ENCODE measurements at regions not wholly inside any gene's neighbourhood (a gene's known extent, or its start where the extent isn't known, plus 50 kb on each side); places are given as distances from the start of the nearest gene placed in this dataset.

DNA sequence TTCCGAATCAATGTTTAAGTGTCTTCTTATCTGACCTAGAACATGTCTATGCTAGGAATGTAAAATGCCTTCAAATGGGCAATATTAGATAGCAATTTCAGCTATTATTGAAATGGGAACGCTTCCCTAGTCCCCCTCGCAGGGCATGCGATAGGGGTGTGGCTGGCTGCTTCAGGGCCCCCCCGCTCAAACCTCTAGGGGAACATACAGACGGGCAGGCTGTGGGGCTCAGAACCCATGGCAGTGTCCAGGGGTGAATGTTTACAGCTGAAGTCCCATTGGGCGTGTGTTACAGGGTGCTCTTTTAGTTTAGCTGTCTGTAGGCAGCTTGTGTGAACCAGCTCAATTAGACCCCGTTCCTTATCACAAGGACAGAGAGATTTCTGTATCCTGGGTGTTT is 315.9 kb downstream of the DSEL start:
- TF ChIP-seq EZH2 (IDR thresholded peaks at IDR 0.05; ENCODE audit: borderline replicate concordance, low read length) = no peak
- TF ChIP-seq, protein P1, sequence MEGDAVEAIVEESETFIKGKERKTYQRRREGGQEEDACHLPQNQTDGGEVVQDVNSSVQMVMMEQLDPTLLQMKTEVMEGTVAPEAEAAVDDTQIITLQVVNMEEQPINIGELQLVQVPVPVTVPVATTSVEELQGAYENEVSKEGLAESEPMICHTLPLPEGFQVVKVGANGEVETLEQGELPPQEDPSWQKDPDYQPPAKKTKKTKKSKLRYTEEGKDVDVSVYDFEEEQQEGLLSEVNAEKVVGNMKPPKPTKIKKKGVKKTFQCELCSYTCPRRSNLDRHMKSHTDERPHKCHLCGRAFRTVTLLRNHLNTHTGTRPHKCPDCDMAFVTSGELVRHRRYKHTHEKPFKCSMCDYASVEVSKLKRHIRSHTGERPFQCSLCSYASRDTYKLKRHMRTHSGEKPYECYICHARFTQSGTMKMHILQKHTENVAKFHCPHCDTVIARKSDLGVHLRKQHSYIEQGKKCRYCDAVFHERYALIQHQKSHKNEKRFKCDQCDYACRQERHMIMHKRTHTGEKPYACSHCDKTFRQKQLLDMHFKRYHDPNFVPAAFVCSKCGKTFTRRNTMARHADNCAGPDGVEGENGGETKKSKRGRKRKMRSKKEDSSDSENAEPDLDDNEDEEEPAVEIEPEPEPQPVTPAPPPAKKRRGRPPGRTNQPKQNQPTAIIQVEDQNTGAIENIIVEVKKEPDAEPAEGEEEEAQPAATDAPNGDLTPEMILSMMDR (IDR thresholded peaks at IDR 0.05; ENCODE audit: low read length) = no peak
